ENCODE measurements at regions not wholly inside any gene's neighbourhood (a gene's known extent, or its start where the extent isn't known, plus 50 kb on each side); places are given as distances from the start of the nearest gene placed in this dataset.

GRCh38 chr10:33112831-33113455, 154.9 kb upstream of the ITGB1 start:
- H3K4me2 ChIP-seq = no peak overlapping the region
- BruUV-seq (replicated peaks) = no TSS peak

DNA sequence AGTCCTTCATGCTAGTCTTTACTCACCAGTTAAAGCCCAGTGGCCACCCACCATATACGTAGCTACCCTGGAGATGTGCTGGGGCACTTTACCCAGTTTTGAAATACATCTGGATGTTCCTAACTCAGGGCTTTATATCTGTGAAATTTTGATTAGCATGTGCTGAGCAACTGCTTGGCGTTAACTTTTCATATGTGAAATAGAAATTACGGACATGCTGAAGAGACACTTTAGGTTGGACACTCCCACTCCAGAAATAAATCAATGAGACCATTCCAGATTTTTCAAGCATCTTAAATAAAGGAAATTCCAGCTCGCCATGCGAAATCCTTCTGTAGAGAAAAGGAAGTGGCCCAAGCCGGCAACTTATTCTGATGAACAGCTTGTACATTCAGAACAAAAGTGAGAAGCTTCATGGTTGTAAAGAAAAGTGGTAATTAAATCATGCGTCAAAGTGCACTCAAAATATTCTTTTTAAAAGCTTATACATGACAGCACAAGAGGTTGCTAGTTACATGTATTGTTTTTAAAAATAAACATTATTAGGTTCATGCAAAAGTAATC, 153.5 kb upstream of the ITGB1 start:
- no peak overlapping the region for H2AFZ ChIP-seq
- BruUV-seq (replicated peaks) = no TSS peak

More at GRCh38 chr10:33112831-33113455, 154.9 kb upstream of the ITGB1 start:
- H3K27me3 ChIP-seq (ENCODE audit: insufficient read depth, low read depth) = no peaks in the 10 kb centered on the region
- no peak overlapping the region for H3K27ac ChIP-seq
- intact Hi-C loops (cut with micrococcal nuclease; ENCODE audit: unreplicated experiment) = no loop called here
- H3K79me2 ChIP-seq (ENCODE audit: low read depth) = no peaks in the 10 kb centered on the region
- no peaks in the 10 kb centered on the region for H4K20me1 ChIP-seq (ENCODE audit: insufficient read depth)
- no peak overlapping the region for H2AFZ ChIP-seq
- peaks cover 13% of the 10 kb centered on the region for H3F3A ChIP-seq (ENCODE audit: insufficient read depth, low read depth)
- no peaks in the 10 kb centered on the region for H3K36me3 ChIP-seq (ENCODE audit: low read depth)
- ChIA-PET CTCF (no interaction called here), POLR2A (ENCODE audit: unreplicated experiment) (no interaction called here)
- no peak for DNase-seq
- no peak overlapping the region for H3K4me3 ChIP-seq
- peaks cover 37% of the 10 kb centered on the region for H3K4me1 ChIP-seq (replicated peaks; ENCODE audit: insufficient read depth)
- H3K9me3 ChIP-seq (ENCODE audit: insufficient read depth, low read depth) = no peaks in the 10 kb centered on the region
- no peaks in the 10 kb centered on the region for H3K9me2 ChIP-seq (ENCODE audit: insufficient read depth)
- TF ChIP-seq EZH2 (IDR thresholded peaks at IDR 0.05; ENCODE audit: low read depth) (no peak), CTCF (conservative IDR thresholded peaks at IDR 0.05) (no peak)

GRCh38 chr10:33109788-33110469, 151.9 kb upstream of the ITGB1 start:
- Histone ChIP-seq H3K27me3 (ENCODE audit: insufficient read depth, low read depth) (no peaks in the 10 kb centered on the region), H4K20me1 (ENCODE audit: insufficient read depth) (no peaks in the 10 kb centered on the region), H3K4me1 (replicated peaks; ENCODE audit: insufficient read depth) (peaks cover 21% of the 10 kb centered on the region), H3K4me2 (no peak overlapping the region), H3K27ac (no peak overlapping the region), H3F3A (ENCODE audit: insufficient read depth, low read depth) (peaks cover 12% of the 10 kb centered on the region), H3K9me3 (ENCODE audit: insufficient read depth, low read depth) (no peaks in the 10 kb centered on the region), H3K36me3 (ENCODE audit: low read depth) (no peaks in the 10 kb centered on the region), H3K9me2 (ENCODE audit: insufficient read depth) (no peaks in the 10 kb centered on the region), H3K4me3 (no peak overlapping the region), H3K79me2 (ENCODE audit: low read depth) (no peaks in the 10 kb centered on the region), H2AFZ (no peak overlapping the region)
- intact Hi-C loops (cut with micrococcal nuclease; ENCODE audit: unreplicated experiment) = no loop called here
- ChIA-PET POLR2A (ENCODE audit: unreplicated experiment) (no interaction called here), CTCF (no interaction called here)
- no peak for DNase-seq
- BruUV-seq (replicated peaks) = no TSS peak
- TF ChIP-seq EZH2 (IDR thresholded peaks at IDR 0.05; ENCODE audit: low read depth) = no peak
- no peak for TF ChIP-seq CTCF (conservative IDR thresholded peaks at IDR 0.05)

More for the DNA sequence above, 153.5 kb upstream of the ITGB1 start:
- Histone ChIP-seq H3F3A (ENCODE audit: insufficient read depth, low read depth) (peaks cover 13% of the 10 kb centered on the region), H3K9me3 (ENCODE audit: insufficient read depth, low read depth) (no peaks in the 10 kb centered on the region), H4K20me1 (ENCODE audit: insufficient read depth) (no peaks in the 10 kb centered on the region), H3K4me3 (no peak overlapping the region), H3K4me2 (no peak overlapping the region), H3K9me2 (ENCODE audit: insufficient read depth) (no peaks in the 10 kb centered on the region), H3K27me3 (ENCODE audit: insufficient read depth, low read depth) (no peaks in the 10 kb centered on the region), H3K36me3 (ENCODE audit: low read depth) (no peaks in the 10 kb centered on the region), H3K4me1 (replicated peaks; ENCODE audit: insufficient read depth) (peaks cover 37% of the 10 kb centered on the region), H3K79me2 (ENCODE audit: low read depth) (no peaks in the 10 kb centered on the region), H3K27ac (no peak overlapping the region)
- CTCF ChIA-PET = no interaction called here
- DNase-seq = no peak
- intact Hi-C loops (cut with micrococcal nuclease; ENCODE audit: unreplicated experiment) = no loop called here
- TF ChIP-seq EZH2 (IDR thresholded peaks at IDR 0.05; ENCODE audit: low read depth) (no peak), CTCF (conservative IDR thresholded peaks at IDR 0.05) (no peak)
- POLR2A ChIA-PET (ENCODE audit: unreplicated experiment) = no interaction called here

Measured in PC-9 (cell line).